22Rv1 (cell line): ENCODE measurements at regions not wholly inside any gene's neighbourhood (a gene's known extent, or its start where the extent isn't known, plus 50 kb on each side); places are given as distances from the start of the nearest gene placed in this dataset.

Experiments
- ZFX ChIP-seq: fragments of 450-650 bp; IDR thresholded peaks from 2 replicates; pipeline ENCODE4 v1.6.1; 2017; ENCODE audit warnings: antibody characterized with exemption, borderline replicate concordance
- TF ChIP-seq, protein P1 (sequence below): fragments of 450-650 bp; IDR thresholded peaks from 2 replicates; pipeline ENCODE4 v1.5.1; 2017; ENCODE audit warnings: mild to moderate bottlenecking

DNA sequence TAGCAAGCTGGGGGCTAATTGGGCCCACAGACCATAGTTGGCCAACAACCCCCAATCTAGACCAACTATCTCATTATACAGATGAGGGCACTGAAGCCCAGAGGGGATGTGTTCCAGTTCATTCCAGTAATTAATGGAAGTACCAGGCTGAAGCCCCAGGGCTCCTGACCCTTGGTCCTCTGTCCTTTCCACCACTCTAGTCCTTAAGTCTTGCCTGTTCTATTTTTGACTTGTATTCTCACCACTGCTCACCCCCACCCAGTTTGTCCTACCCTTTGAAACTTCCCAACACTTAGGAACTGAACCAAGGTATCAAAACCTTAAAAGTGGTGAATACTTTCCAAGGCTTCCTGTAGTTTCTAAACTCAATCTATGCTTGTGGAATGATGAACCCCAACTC, 407.4 kb downstream of the ENC1 start:
- TF ChIP-seq, protein P1, sequence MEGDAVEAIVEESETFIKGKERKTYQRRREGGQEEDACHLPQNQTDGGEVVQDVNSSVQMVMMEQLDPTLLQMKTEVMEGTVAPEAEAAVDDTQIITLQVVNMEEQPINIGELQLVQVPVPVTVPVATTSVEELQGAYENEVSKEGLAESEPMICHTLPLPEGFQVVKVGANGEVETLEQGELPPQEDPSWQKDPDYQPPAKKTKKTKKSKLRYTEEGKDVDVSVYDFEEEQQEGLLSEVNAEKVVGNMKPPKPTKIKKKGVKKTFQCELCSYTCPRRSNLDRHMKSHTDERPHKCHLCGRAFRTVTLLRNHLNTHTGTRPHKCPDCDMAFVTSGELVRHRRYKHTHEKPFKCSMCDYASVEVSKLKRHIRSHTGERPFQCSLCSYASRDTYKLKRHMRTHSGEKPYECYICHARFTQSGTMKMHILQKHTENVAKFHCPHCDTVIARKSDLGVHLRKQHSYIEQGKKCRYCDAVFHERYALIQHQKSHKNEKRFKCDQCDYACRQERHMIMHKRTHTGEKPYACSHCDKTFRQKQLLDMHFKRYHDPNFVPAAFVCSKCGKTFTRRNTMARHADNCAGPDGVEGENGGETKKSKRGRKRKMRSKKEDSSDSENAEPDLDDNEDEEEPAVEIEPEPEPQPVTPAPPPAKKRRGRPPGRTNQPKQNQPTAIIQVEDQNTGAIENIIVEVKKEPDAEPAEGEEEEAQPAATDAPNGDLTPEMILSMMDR, result no peak
- TF ChIP-seq ZFX, result no peak
